ENCODE measurements at regions not wholly inside any gene's neighbourhood (a gene's known extent, or its start where the extent isn't known, plus 50 kb on each side); places are given as distances from the start of the nearest gene placed in this dataset.

DNA sequence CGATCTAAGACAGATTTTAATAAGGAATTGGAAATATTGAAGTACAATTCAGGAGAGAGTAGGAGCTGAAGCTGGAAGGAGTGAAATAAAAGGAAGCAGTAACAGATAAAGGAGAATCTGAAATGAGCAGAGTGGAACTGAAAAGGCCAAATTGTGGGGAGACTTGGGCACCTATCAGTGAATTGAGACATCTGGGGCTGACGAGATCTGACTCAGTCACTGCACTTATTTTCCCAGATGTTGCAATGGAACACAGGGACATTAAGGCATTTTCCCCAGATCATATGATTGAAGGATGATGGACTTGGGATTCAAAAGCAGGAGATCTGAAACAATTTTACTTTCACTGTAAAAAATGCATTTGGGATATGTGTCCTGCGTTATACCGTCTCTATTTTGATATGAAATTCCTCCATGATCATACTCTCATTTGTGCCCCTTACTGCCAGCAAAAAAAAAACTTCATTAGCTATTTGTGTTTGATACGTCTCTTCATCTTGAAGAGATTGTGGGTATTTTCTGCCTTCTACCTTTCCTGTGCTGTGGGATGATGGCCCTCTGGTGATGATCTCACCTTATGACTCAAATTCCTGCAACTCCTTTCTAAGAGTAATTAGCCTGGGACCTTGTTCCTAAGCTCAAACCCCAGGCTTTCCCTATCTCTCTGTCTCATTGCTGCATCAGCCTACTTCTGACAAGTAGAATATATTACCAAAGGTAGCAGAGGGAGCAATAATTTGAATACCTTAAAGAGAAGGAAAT is 278.5 kb upstream of the MAN1A1 start:
- DNase-seq (ENCODE audit: low read depth) = peak; percentile 24
- H3K4me3 ChIP-seq (ENCODE audit: low read depth, low read length) = no peak overlapping the region

- no peak for DNase-seq (ENCODE audit: low read depth)
- no peak overlapping the region for H3K4me3 ChIP-seq (ENCODE audit: low read depth, low read length)
Measured at GRCh38 chr6:119626884-119627619, 277.5 kb upstream of the MAN1A1 start.

DNA sequence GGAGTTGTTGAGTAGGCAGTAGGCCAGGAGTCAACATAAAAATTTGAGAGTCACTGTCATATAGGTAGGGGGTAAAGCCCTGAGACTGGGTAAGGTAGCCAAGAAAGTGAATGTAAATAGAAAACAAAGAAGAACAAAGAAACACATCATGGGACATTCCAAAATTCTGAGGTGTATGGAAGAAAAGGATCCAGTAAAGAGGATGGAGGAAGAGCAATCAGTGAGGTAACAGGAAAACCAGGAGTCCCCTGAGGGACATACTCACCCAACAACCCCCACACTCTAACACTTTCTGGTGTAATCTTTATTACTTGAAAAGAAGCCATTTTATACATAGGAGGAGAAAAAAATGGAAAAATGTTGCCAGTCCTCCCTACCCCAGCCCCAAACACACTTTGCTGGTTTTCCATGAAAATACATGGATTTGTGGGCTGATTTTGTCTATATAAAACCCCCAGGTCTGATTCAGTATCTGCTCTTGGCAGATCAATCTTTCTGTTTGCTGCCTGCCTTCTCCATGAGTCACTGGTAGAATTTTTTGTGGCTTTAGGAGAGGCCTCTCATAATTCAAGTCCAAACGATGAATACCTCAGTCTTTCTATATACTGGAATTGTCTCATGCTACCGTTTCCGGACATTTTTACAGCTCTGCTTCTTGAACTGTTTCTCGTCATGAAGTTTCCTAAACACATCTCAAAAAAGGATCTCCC is 271.4 kb upstream of the MAN1A1 start:
- peak; percentile 91 for DNase-seq (ENCODE audit: low read depth)
- no peak overlapping the region for H3K4me3 ChIP-seq (ENCODE audit: low read depth, low read length)

DNA sequence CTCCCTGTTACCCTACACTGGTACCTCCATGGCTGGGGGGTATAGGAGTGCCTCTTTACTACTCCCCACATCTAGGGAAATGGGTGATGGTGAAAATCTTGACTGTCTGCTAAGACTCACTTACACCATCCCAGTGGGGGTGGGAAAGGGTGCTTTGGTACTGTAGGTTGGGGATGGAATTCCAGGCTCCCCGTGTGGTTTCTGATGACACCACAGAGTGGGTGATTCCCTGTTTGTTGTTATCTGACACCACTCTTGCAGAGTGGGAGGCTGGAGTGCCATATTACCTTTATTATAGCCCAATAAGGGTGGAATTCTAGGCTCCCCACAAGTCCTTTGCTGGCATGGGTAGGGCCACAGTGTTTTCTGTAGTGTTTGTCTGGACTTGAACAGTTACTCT is 264.6 kb upstream of the MAN1A1 start:
- H3K4me3 ChIP-seq (ENCODE audit: low read depth, low read length) = no peak overlapping the region
- no peak for DNase-seq (ENCODE audit: low read depth)

GRCh38 chr6:119612911-119613381 is 263.4 kb upstream of the MAN1A1 start:
- H3K4me3 ChIP-seq (ENCODE audit: low read depth, low read length) = no peak overlapping the region
- DNase-seq (ENCODE audit: low read depth) = peak; percentile 42

GRCh38 chr6:119612176-119612891 is 262.8 kb upstream of the MAN1A1 start:
- H3K4me3 ChIP-seq (ENCODE audit: low read depth, low read length) = no peak overlapping the region
- no peak for DNase-seq (ENCODE audit: low read depth)

DNA sequence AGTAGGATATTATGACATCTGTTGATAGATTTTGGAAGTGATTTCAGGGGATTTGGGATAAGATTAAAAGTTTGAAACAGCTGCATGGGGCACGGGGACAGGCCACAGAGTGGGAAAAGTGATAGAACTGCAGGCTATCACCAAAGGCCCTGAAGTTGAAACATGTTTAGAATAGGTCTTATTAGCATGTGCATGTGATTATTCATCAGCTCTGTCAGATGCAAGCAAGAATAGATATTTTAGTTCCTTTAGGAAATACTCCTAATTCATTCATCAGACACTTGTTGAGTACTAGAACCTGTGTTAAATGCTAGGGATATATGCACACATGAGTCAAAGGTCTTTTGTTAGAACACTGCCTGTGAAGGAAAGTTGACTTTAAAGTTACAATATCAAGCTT is 261.2 kb upstream of the MAN1A1 start:
- no peak for DNase-seq (ENCODE audit: low read depth)
- H3K4me3 ChIP-seq (ENCODE audit: low read depth, low read length) = no peak overlapping the region

GRCh38 chr6:119610265-119610664 is 260.7 kb upstream of the MAN1A1 start:
- no peak overlapping the region for H3K4me3 ChIP-seq (ENCODE audit: low read depth, low read length)
- no peak for DNase-seq (ENCODE audit: low read depth)

GRCh38 chr6:119609865-119610264 is 260.3 kb upstream of the MAN1A1 start:
- no peak for DNase-seq (ENCODE audit: low read depth)
- no peak overlapping the region for H3K4me3 ChIP-seq (ENCODE audit: low read depth, low read length)

- H3K4me3 ChIP-seq (ENCODE audit: low read depth, low read length) = no peak overlapping the region
- DNase-seq (ENCODE audit: low read depth) = no peak
Measured at GRCh38 chr6:119608994-119609393, 259.4 kb upstream of the MAN1A1 start.

DNA sequence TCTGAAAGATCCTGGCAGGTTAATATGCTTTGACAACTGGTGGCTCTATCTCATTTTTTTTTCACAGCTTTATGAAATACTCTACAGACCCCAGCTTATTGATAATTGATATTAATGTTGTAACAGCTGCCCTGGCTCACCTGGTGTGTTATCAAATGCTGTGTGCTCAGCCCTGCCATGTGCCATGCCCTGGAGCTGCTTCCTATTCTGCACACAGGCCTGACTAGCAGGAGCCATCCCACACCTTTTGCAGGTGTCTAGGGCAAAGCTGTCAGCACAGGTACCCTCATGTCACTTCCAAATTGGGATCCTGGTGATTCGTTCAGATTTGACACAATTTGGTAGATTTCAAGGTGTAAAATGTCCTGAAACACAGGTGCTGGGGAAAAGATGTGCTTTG is 254.6 kb upstream of the MAN1A1 start:
- no peak overlapping the region for H3K4me3 ChIP-seq (ENCODE audit: low read depth, low read length)
- no peak for DNase-seq (ENCODE audit: low read depth)

- DNase-seq (ENCODE audit: low read depth) = no peak
- H3K4me3 ChIP-seq (ENCODE audit: low read depth, low read length) = no peak overlapping the region
Measured at GRCh38 chr6:119603501-119603900, 253.9 kb upstream of the MAN1A1 start.

DNA sequence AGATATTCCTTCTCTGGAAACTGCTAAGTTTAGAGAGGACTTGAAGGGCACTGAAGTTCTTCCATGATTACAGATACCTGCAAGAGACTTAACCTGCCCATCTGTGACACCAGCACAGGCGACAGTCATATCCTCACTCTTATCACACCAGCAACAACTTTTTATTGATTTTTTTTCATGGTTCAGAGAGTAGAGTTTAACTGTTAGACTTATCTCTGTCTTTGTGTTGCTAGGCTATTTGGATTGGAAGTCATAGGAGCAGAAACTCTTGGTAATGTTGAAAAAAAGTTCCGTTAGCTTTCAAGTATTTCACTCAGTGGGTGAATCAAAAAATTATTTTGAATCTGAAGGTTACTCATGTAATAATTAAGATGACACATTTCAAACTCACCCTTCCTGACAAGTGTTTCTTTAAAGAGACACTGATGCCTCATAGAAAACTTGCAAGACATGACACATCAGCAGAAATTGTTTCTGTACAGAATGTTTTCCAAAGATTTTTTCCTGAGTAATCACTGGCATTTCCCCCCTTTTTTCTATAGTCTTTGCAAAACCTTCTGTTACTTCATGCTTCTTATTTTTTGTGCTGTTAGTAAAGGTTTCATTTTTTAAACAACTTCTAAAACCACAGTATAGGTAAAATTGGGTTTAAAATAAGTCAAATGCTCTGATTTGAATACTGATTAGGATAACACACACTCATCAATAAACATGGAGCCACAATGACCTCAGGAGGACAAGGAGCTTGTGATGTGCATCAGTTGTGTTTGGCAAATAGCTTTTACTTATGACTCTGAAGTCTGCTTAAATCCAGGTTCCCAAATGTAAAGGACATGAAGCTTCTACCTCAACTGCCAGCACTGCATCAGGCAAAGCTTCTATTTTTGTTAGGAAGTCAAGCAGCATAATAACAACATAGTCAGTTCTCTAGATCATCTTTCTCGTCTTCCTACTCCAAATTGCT is 252.9 kb upstream of the MAN1A1 start:
- no peak for DNase-seq (ENCODE audit: low read depth)
- H3K4me3 ChIP-seq (ENCODE audit: low read depth, low read length) = no peak overlapping the region

GRCh38 chr6:119598883-119599282 is 249.3 kb upstream of the MAN1A1 start:
- no peak overlapping the region for H3K4me3 ChIP-seq (ENCODE audit: low read depth, low read length)
- no peak for DNase-seq (ENCODE audit: low read depth)

DNA sequence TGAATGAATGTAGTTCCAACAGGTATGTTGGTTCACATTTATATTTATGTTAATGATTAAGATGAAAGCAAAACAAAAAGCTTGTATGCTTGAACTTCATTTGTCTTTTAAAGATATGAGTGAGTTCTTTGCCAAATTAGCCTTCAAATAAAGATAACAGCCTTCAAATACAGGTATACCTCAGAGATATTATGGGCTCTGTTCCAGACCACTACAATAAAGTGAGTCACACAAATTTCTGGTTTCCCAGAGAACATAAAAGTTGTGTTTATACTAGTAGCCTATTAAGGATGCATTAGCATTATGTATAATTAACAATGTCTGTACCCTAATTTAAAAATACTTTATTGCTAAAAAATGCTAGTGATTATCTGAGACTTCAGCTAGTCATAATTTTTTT is 245.3 kb upstream of the MAN1A1 start:
- no peak overlapping the region for H3K4me3 ChIP-seq (ENCODE audit: low read depth, low read length)
- DNase-seq (ENCODE audit: low read depth) = no peak

DNA sequence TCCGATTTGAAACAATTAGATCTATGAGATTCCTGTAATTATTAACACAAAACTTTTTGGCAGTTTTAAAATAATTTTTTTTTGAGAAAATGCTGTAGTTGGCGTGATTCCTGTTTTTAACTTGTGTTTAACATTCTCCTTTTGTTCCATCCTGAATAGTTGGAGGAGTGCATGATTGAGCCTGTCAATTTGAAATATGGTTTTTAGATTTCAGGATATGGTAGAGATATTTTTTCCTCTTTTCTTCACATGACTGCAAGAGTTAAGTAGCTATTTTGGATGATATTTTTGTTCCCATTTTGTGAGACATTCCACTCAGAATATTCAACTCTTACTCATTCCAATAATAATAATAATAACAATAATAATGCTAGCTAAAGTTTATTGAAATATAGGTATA is 241.7 kb upstream of the MAN1A1 start:
- H3K4me3 ChIP-seq (ENCODE audit: low read depth, low read length) = no peak overlapping the region
- DNase-seq (ENCODE audit: low read depth) = no peak

GRCh38 chr6:119590066-119590465 is 240.5 kb upstream of the MAN1A1 start:
- DNase-seq (ENCODE audit: low read depth) = no peak

GRCh38 chr6:119587537-119587936 is 238.0 kb upstream of the MAN1A1 start:
- no peak for DNase-seq (ENCODE audit: low read depth)
- H3K4me3 ChIP-seq (ENCODE audit: low read depth, low read length) = no peak overlapping the region

More at GRCh38 chr6:119590066-119590465, 240.5 kb upstream of the MAN1A1 start:
- H3K4me3 ChIP-seq (ENCODE audit: low read depth, low read length) = no peak overlapping the region
